Stimulated activated CD4-positive, alpha-beta T cell treated with anti-CD3 and anti-CD28 coated beads, Interleukin-1b, Interleukin-23, amount 100 ng/mL, for 48 hours (primary cell): ENCODE measurements at regions not wholly inside any gene's neighbourhood (a gene's known extent, or its start where the extent isn't known, plus 50 kb on each side); places are given as distances from the start of the nearest gene placed in this dataset.

Source experiments
- DNase-seq: peaks from one replicate; pipeline ENCODE4 v3.0.0-alpha.2; 2020

- DNase-seq: no peak
Observed at GRCh38 chr15:95957861-95958260, 372.6 kb upstream of the NR2F2 start.

- DNase-seq: no peak
Observed at GRCh38 chr15:95958382-95958781, 372.1 kb upstream of the NR2F2 start.

GRCh38 chr15:95968856-95969255 lies 361.6 kb upstream of the NR2F2 start:
- DNase-seq: no peak

GRCh38 chr15:95970326-95970725 lies 360.2 kb upstream of the NR2F2 start:
- DNase-seq: no peak

GRCh38 chr15:95972041-95972553 lies 358.4 kb upstream of the NR2F2 start:
- DNase-seq: no peak

GRCh38 chr15:95972812-95973211 lies 357.7 kb upstream of the NR2F2 start:
- DNase-seq: no peak

- DNase-seq: no peak
Observed at GRCh38 chr15:95973566-95974256, 356.8 kb upstream of the NR2F2 start.

- no peak for DNase-seq
Observed at GRCh38 chr15:95975212-95975611, 355.3 kb upstream of the NR2F2 start.

- no peak for DNase-seq
Observed at GRCh38 chr15:95979286-95979685, 351.2 kb upstream of the NR2F2 start.

GRCh38 chr15:95981209-95981608 lies 349.3 kb upstream of the NR2F2 start:
- DNase-seq: no peak

GRCh38 chr15:95987299-95987698 lies 343.2 kb upstream of the NR2F2 start:
- DNase-seq: no peak

GRCh38 chr15:95987886-95988573 lies 342.5 kb upstream of the NR2F2 start:
- DNase-seq: no peak

GRCh38 chr15:95988574-95988887 lies 342.0 kb upstream of the NR2F2 start:
- DNase-seq: no peak

GRCh38 chr15:95989392-95989791 lies 341.1 kb upstream of the NR2F2 start:
- no peak for DNase-seq

GRCh38 chr15:95990833-95991232 lies 339.7 kb upstream of the NR2F2 start:
- peak; percentile 1 for DNase-seq

GRCh38 chr15:95994418-95994817 lies 336.1 kb upstream of the NR2F2 start:
- DNase-seq: no peak

- no peak for DNase-seq
Observed at GRCh38 chr15:95995375-95996168, 334.9 kb upstream of the NR2F2 start.

GRCh38 chr15:95996494-95996893 lies 334.0 kb upstream of the NR2F2 start:
- peak; percentile 2 for DNase-seq

GRCh38 chr15:95998935-95999334 lies 331.6 kb upstream of the NR2F2 start:
- no peak for DNase-seq

- no peak for DNase-seq
Observed at GRCh38 chr15:96002890-96003859, 327.3 kb upstream of the NR2F2 start.

GRCh38 chr15:96005906-96006305 lies 324.6 kb upstream of the NR2F2 start:
- DNase-seq: no peak

- DNase-seq: no peak
Observed at GRCh38 chr15:96011136-96011535, 319.4 kb upstream of the NR2F2 start.

- no peak for DNase-seq
Observed at GRCh38 chr15:96014939-96015338, 315.6 kb upstream of the NR2F2 start.
